Choroid plexus epithelial cell (primary cell): ENCODE measurements at regions not wholly inside any gene's neighbourhood (a gene's known extent, or its start where the extent isn't known, plus 50 kb on each side); places are given as distances from the start of the nearest gene placed in this dataset.

Experiments used
- DNase-seq: peaks from one replicate; pipeline ENCODE4 v3.0.0-alpha.2; 2010; ENCODE audit warnings: low read depth
- H3K4me3 ChIP-seq: 2 replicates; pipeline ENCODE4 v1.5.1; 2011; ENCODE audit warnings: low read depth, mild to moderate bottlenecking, control low read depth, low read length, moderate library complexity
- TF ChIP-seq, protein P1 (sequence below): conservative IDR thresholded peaks from 2 replicates; pipeline ENCODE4 v1.5.1; 2011; ENCODE audit warnings: low read depth, mild to moderate bottlenecking, control low read depth, inconsistent platforms, low read length, moderate library complexity

DNA sequence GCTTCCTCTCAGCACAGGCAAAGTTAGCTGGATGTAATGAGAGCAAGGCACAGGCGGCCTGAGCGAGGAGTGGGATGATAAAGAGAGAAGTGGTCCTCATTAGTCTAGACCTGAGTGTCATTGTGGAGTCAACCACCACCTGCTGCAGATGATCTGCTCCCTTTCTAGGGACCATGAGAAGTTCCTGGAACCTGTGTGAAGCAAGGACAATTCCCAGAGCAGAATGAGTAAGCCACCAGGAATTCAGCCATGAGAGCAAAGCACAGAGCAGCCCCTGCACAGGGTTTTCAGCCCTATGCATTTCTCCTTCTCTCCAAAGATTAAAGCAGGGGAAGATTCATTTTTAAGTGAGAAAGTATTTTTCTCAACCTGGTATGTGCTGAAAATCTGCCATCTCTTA lies 146.8 kb upstream of the SPEF2 start:
- TF ChIP-seq, protein P1, sequence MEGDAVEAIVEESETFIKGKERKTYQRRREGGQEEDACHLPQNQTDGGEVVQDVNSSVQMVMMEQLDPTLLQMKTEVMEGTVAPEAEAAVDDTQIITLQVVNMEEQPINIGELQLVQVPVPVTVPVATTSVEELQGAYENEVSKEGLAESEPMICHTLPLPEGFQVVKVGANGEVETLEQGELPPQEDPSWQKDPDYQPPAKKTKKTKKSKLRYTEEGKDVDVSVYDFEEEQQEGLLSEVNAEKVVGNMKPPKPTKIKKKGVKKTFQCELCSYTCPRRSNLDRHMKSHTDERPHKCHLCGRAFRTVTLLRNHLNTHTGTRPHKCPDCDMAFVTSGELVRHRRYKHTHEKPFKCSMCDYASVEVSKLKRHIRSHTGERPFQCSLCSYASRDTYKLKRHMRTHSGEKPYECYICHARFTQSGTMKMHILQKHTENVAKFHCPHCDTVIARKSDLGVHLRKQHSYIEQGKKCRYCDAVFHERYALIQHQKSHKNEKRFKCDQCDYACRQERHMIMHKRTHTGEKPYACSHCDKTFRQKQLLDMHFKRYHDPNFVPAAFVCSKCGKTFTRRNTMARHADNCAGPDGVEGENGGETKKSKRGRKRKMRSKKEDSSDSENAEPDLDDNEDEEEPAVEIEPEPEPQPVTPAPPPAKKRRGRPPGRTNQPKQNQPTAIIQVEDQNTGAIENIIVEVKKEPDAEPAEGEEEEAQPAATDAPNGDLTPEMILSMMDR, result no peak
- peak; percentile 41 for DNase-seq
- no peak overlapping the region for H3K4me3 ChIP-seq

DNA sequence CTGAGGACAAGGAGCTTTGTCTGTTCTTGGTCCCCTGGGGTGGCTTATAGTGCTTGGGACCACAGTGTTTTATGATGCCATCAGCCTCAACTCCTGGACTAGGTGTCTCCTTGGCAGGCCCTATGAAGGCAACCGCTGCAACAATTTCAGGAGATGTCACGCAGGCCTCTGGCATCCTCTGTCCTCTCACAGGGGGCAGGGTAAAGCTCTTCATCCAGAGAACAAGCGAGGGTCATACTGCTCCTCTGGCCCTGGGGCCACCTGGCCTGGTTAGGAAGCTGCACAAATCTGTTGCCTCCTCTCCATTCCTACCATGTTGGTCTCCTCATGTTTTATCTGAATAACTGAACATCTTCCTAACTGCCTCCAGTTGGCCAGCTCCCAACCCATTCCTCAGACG lies 148.9 kb upstream of the SPEF2 start:
- DNase-seq, result no peak
- TF ChIP-seq, protein P1, result no peak
- no peak overlapping the region for H3K4me3 ChIP-seq

DNA sequence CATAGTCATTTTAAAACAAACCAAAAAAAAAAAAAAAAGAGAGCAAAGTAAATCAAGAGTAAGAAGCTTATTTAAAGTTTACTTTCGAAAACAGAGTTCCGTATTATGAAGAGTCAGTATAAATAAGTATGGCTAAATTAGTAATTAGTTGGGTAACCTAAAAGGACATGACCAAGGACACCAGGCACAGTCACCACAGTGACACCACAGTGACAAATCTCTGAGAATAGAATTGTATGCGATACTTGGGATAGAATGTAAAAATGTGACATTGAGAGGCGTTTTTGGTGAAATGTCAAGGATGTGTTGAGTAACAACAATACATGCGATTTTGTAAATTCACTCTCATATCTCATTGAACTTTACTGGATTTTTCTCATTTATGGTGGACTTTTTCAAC lies 150.9 kb upstream of the SPEF2 start:
- no peak for DNase-seq
- TF ChIP-seq, protein P1, result no peak

DNA sequence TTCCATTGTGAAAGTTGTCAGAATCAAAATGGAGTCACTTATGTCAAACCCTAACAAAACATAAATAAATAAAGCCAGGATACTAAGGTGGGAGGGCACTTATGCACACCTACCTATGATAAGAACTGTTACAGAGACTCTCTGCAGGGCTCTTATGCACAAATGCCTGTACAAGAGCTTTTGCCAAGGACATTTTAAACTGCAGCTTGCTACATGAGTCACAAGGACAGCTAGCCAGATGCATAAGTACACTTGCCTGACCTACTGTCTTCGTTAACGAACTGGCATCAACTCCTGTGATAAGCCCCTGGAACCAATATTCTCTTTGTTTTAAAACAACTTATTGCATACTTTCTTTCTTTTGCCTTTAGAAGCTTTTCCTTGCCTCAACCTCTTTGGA lies 152.9 kb upstream of the SPEF2 start:
- DNase-seq, result no peak
- no peak overlapping the region for H3K4me3 ChIP-seq
- TF ChIP-seq, protein P1, result no peak

More for the DNA sequence above, 150.9 kb upstream of the SPEF2 start:
- no peak overlapping the region for H3K4me3 ChIP-seq

DNA sequence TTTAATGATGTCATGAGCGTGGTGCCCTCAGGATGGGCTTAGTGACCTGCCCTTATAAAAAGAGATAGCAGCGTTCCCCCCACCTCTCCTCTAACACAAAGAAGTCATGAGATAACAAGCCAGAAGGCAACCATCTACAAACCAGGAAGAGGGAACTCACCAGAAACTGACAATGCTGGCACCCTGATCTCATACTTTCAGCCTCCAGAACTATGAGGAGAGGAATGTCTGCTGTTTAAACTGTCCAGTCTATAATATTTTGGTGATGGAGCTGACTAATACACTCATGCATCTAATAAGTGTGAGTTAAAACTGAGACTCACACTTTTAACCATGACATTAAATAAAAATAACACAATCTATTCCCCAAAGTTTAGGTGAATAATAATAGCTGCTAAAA lies 156.1 kb upstream of the SPEF2 start:
- no peak overlapping the region for H3K4me3 ChIP-seq
- DNase-seq, result no peak
- TF ChIP-seq, protein P1, result no peak

DNA sequence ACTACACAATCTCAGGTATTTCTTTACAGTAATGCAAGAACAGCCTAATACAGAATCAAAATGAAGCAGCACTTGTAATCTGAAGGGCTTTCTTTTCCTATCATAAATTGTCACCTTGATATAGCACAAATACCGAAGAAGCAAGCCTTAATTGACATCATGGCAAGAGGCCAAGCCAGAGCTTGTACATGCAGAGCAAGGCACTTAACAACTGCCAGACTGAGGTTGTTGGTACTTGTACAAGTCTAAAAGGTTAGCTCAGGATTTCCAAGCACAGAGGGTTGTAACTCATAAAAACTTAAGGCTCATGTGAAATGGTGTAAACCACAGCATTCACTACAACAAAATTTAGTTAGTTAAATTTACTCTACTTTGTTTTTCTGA lies 158.8 kb upstream of the SPEF2 start:
- TF ChIP-seq, protein P1, result no peak
- H3K4me3 ChIP-seq, result no peak overlapping the region
- DNase-seq, result no peak

DNA sequence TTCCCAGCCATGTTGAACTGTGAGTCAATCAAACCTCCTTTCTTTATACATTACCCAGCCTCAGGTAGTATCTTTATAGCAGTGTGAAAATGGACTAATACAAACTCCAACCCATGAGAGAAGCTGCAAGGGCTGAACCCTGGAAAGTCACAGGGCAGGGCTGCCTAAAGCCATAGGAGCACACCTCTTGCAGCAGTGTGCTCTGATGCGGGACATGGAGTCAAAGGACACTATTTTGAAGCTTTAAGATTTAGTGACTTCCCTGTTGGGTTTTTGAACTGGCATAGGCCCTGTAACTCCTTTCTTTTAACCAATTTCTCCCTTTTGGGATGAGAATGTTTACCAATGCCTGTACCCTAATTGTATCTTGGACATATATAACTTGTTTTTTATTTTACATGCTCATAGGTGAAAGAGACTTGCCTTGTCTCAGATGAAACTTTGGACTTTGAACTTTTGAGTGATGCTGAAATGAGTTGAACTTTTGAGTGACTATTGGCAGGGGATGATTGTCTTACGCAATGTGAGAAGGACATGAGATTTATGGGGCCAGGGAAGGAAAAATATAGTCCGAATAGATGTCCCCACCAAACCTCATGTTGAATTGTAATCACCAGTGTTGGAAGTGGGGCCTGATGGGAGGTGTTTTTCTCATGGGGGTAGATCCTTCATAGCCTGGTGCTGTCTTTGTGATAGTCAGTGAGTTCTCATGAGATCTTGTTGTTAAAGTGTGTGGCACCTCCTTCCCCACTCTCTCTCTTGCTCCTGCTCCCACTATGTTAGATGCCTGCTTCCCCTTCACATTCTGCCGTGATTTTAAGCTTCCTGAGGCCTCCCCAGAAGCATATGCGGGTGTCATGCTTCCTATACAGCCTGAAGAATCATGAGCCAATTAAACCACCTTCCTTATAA lies 159.5 kb upstream of the SPEF2 start:
- H3K4me3 ChIP-seq, result no peak overlapping the region
- TF ChIP-seq, protein P1, result no peak
- no peak for DNase-seq
